ENCODE measurements at regions not wholly inside any gene's neighbourhood (a gene's known extent, or its start where the extent isn't known, plus 50 kb on each side); places are given as distances from the start of the nearest gene placed in this dataset.
"Not testable (repeated sequence)": the region's sequence is repeated elsewhere in the genome, so short reads cannot be mapped to it uniquely, and the experiment has no call there.

GRCh38 chrX:118228041-118228440, 111.4 kb upstream of the KLHL13 start:
- DNase-seq (ENCODE audit: extremely low spot score, unreplicated experiment): no peak
- no peaks in the 10 kb centered on the region for H3K27me3 Mint-ChIP-seq
- H3K27ac Mint-ChIP-seq: no peak overlapping the region
- no peaks in the 10 kb centered on the region for H3K36me3 Mint-ChIP-seq
- TF ChIP-seq CTCF (conservative IDR thresholded peaks at IDR 0.05): no peak
- H3K4me3 Mint-ChIP-seq: no peak overlapping the region
- H3K9me3 Mint-ChIP-seq: no peaks in the 10 kb centered on the region
- no peaks in the 10 kb centered on the region for H3K4me1 Mint-ChIP-seq (ENCODE audit: unreplicated experiment)

GRCh38 chrX:118228456-118228855, 111.8 kb upstream of the KLHL13 start:
- Mint-ChIP-seq H3K36me3 (no peaks in the 10 kb centered on the region), H3K27ac (no peak overlapping the region), H3K4me1 (ENCODE audit: unreplicated experiment) (no peaks in the 10 kb centered on the region), H3K4me3 (no peak overlapping the region), H3K27me3 (no peaks in the 10 kb centered on the region), H3K9me3 (no peaks in the 10 kb centered on the region)
- TF ChIP-seq CTCF (conservative IDR thresholded peaks at IDR 0.05): no peak
- DNase-seq (ENCODE audit: extremely low spot score, unreplicated experiment): no peak

- no peaks in the 10 kb centered on the region for H3K27me3 Mint-ChIP-seq
- no peak for TF ChIP-seq CTCF (conservative IDR thresholded peaks at IDR 0.05)
- H3K4me3 Mint-ChIP-seq: no peak overlapping the region
- DNase-seq (ENCODE audit: extremely low spot score, unreplicated experiment): no peak
- no peak overlapping the region for H3K27ac Mint-ChIP-seq
- no peaks in the 10 kb centered on the region for H3K4me1 Mint-ChIP-seq (ENCODE audit: unreplicated experiment)
- H3K9me3 Mint-ChIP-seq: no peaks in the 10 kb centered on the region
- H3K36me3 Mint-ChIP-seq: no peaks in the 10 kb centered on the region
These were observed 114.4 kb upstream of the WDR44 start for GRCh38 chrX:118231464-118231863.

- no peak overlapping the region for H3K27ac Mint-ChIP-seq
- TF ChIP-seq CTCF (conservative IDR thresholded peaks at IDR 0.05): no peak
- H3K9me3 Mint-ChIP-seq: peaks cover 4% of the 10 kb centered on the region
- H3K36me3 Mint-ChIP-seq: no peaks in the 10 kb centered on the region
- H3K27me3 Mint-ChIP-seq: no peaks in the 10 kb centered on the region
- H3K4me3 Mint-ChIP-seq: no peak overlapping the region
- no peaks in the 10 kb centered on the region for H3K4me1 Mint-ChIP-seq (ENCODE audit: unreplicated experiment)
- no peak for DNase-seq (ENCODE audit: extremely low spot score, unreplicated experiment)
These were observed 106.6 kb upstream of the WDR44 start for GRCh38 chrX:118239178-118239870.

- peaks cover 4% of the 10 kb centered on the region for H3K9me3 Mint-ChIP-seq
- no peaks in the 10 kb centered on the region for H3K4me1 Mint-ChIP-seq (ENCODE audit: unreplicated experiment)
- H3K36me3 Mint-ChIP-seq: no peaks in the 10 kb centered on the region
These were observed 105.8 kb upstream of the WDR44 start for GRCh38 chrX:118239913-118240698.

GRCh38 chrX:118246961-118247360, 98.9 kb upstream of the WDR44 start:
- H3K9me3 Mint-ChIP-seq; H3K4me3 Mint-ChIP-seq; H3K27me3 Mint-ChIP-seq; DNase-seq (ENCODE audit: extremely low spot score, unreplicated experiment); H3K27ac Mint-ChIP-seq; H3K36me3 Mint-ChIP-seq; H3K4me1 Mint-ChIP-seq (ENCODE audit: unreplicated experiment): not testable (repeated sequence)

More at GRCh38 chrX:118239913-118240698, 105.8 kb upstream of the WDR44 start:
- DNase-seq (ENCODE audit: extremely low spot score, unreplicated experiment): no peak
- Mint-ChIP-seq H3K4me3 (no peak overlapping the region), H3K27me3 (no peaks in the 10 kb centered on the region), H3K27ac (no peak overlapping the region)
- TF ChIP-seq CTCF (conservative IDR thresholded peaks at IDR 0.05): no peak

Measured in type B pancreatic cell (in vitro differentiated cells).